CD14-positive monocyte (primary cell): ENCODE measurements at regions not wholly inside any gene's neighbourhood (a gene's known extent, or its start where the extent isn't known, plus 50 kb on each side); places are given as distances from the start of the nearest gene placed in this dataset.

ENCODE experiments used
- DNase-seq, 3 donors: peaks; one replicate each; pipeline ENCODE4 v3.0.0-alpha.2; 2011 to 2022
- H2AFZ ChIP-seq: 2 replicates; pipeline ENCODE4 v1.6.0; 2012; ENCODE audit warnings: mild to moderate bottlenecking, low read depth, low read length, inconsistent platforms; ENCODE audit not compliant: insufficient read depth, poor library complexity, severe bottlenecking
- H3K27ac ChIP-seq, 2 donors: 1 replicate in 1 of 2; 2 replicates in 1 of 2; pipeline ENCODE4 v1.5.1; 2012 to 2013; ENCODE audit warnings: low read length in 2 of 2, control low read depth in 1 of 2, inconsistent platforms in 1 of 2, low read depth in 1 of 2, mild to moderate bottlenecking in 1 of 2
- H3K27me3 ChIP-seq, 2 donors: one replicate each; pipeline versions ENCODE4 v1.6.0 to v1.6.1; 2011 to 2013; ENCODE audit warnings: low read length in 2 of 2; ENCODE audit not compliant: control insufficient read depth in 2 of 2, insufficient read depth in 2 of 2
- H3K36me3 ChIP-seq, 2 donors: replicated peaks in 1 of 2; 1 replicate in 1 of 2; 2 replicates in 1 of 2; pipeline versions ENCODE4 v1.5.1 to v1.6.1; 2012 to 2013; ENCODE audit warnings: low read length in 2 of 2, control low read depth in 1 of 2, inconsistent platforms in 1 of 2, mild to moderate bottlenecking in 1 of 2; ENCODE audit not compliant: insufficient read depth in 2 of 2, control insufficient read depth in 1 of 2
- H3K4me1 ChIP-seq, 2 donors: 1 replicate in 1 of 2; 2 replicates in 1 of 2; pipeline versions ENCODE4 v1.5.1 to v1.6.1; 2012 to 2013; ENCODE audit warnings: low read length in 2 of 2, control low read depth in 1 of 2, inconsistent platforms in 1 of 2, mild to moderate bottlenecking in 1 of 2, moderate library complexity in 1 of 2; ENCODE audit not compliant: insufficient read depth in 2 of 2, control insufficient read depth in 1 of 2
- H3K4me2 ChIP-seq: replicated peaks from 2 replicates; pipeline ENCODE3; 2012; ENCODE audit warnings: low read length, moderate library complexity, mild to moderate bottlenecking; ENCODE audit not compliant: poor library complexity, severe bottlenecking; ENCODE audit errors: extremely low read depth
- H3K4me3 ChIP-seq, 3 experiments: fragments of 200-600 bp in 1 of 3; sonication (generic) in 1 of 3; replicated peaks in 1 of 3; 1 replicate in 2 of 3; 2 replicates in 1 of 3; pipeline ENCODE4 v1.5.1; 2011 to 2013; ENCODE audit warnings: low read length in 3 of 3, mild to moderate bottlenecking in 3 of 3, control low read depth in 2 of 3, low read depth in 2 of 3, inconsistent platforms in 1 of 3, moderate library complexity in 1 of 3
- H3K79me2 ChIP-seq: 2 replicates; pipeline ENCODE4 v1.6.0; 2012; ENCODE audit warnings: mild to moderate bottlenecking, control low read depth, inconsistent platforms, low read length, moderate library complexity; ENCODE audit not compliant: insufficient read depth
- H3K9ac ChIP-seq: 2 replicates; pipeline ENCODE4 v1.6.0; 2017; ENCODE audit warnings: low read length, mild to moderate bottlenecking; ENCODE audit not compliant: insufficient read depth, poor library complexity, severe bottlenecking
- H3K9me3 ChIP-seq, 2 donors: replicated peaks in 1 of 2; 1 replicate in 1 of 2; 2 replicates in 1 of 2; pipeline versions ENCODE4 v1.5.1 to v1.6.1; 2012 to 2013; ENCODE audit warnings: low read length in 2 of 2, control low read depth in 1 of 2; ENCODE audit not compliant: control insufficient read depth in 1 of 2, insufficient read depth in 1 of 2
- H4K20me1 ChIP-seq: 2 replicates; pipeline ENCODE4 v1.6.0; 2012; ENCODE audit warnings: mild to moderate bottlenecking, low read length, control low read depth, moderate library complexity; ENCODE audit not compliant: insufficient read depth
- H3K27ac Mint-ChIP-seq, 7 donors: one replicate each; pipeline ENCODE4 v1.8.0; 2020; ENCODE audit warnings: mild to moderate bottlenecking in 7 of 7, mixed read lengths in 7 of 7, moderate library complexity in 6 of 7, inconsistent platforms in 2 of 7
- H3K27me3 Mint-ChIP-seq, 3 donors: one replicate each; pipeline ENCODE4 v1.8.0; 2021 to 2022; ENCODE audit warnings: low read depth in 3 of 3, mild to moderate bottlenecking in 3 of 3, mixed read lengths in 3 of 3, moderate library complexity in 3 of 3, inconsistent platforms in 1 of 3
- H3K36me3 Mint-ChIP-seq, 2 donors: one replicate each; pipeline ENCODE4 v1.8.0; 2020; ENCODE audit warnings: mixed read lengths in 2 of 2, inconsistent platforms in 1 of 2, mild to moderate bottlenecking in 1 of 2
- H3K4me1 Mint-ChIP-seq: one replicate; pipeline ENCODE4 v1.8.0; 2020; ENCODE audit warnings: mild to moderate bottlenecking, mixed read lengths
- H3K4me3 Mint-ChIP-seq, 2 donors: one replicate each; pipeline ENCODE4 v1.8.0; 2020; ENCODE audit warnings: mild to moderate bottlenecking in 2 of 2, mixed read lengths in 2 of 2, moderate library complexity in 1 of 2
- H3K9me3 Mint-ChIP-seq, 7 donors: one replicate each; pipeline ENCODE4 v1.8.0; 2020 to 2022; ENCODE audit warnings: mixed read lengths in 7 of 7, mild to moderate bottlenecking in 6 of 7, moderate library complexity in 6 of 7, inconsistent platforms in 2 of 7
- CTCF ChIP-seq: fragments of 200-600 bp; IDR thresholded peaks from one replicate; pipeline ENCODE4 v1.8.0; 2022; ENCODE audit warnings: antibody characterized with exemption, mild to moderate bottlenecking
- WGBS: methylation state at CpG from one replicate; pipeline ENCODE4 v1.1.5; 2013; ENCODE audit warnings: missing lambda C conversion rate; ENCODE audit not compliant: insufficient coverage; 5-methylcytosine and 5-hydroxymethylcytosine counted together
- intact Hi-C, 2 donors: fragments of 100-400 bp; cut with micrococcal nuclease; formaldehyde crosslinking; loops; one replicate each; pipeline versions ENCODE4 v1.15.0 to v1.15.1; 2023

GRCh38 chrX:40423299-40423698 is 157.5 kb upstream of the ATP6AP2 start:
- H3K27me3 Mint-ChIP-seq, result peaks cover 0 to 3% (median 2%) of the 10 kb centered on the region in 3 donors
- no peak overlapping the region for H3K4me3 ChIP-seq

GRCh38 chrX:40422021-40422420 is 158.7 kb upstream of the ATP6AP2 start:
- Histone ChIP-seq H3K79me2 (no peaks in the 10 kb centered on the region), H2AFZ (no peak overlapping the region), H3K27ac (no peak overlapping the region), H3K9me3 (no peaks in the 10 kb centered on the region), H3K36me3 (no peaks in the 10 kb centered on the region), H3K4me2 (no peak overlapping the region), H3K27me3 (no peaks in the 10 kb centered on the region), H3K4me3 (no peak overlapping the region), H4K20me1 (no peaks in the 10 kb centered on the region), H3K4me1 (peaks cover 25 to 36% of the 10 kb centered on the region in 2 donors), H3K9ac (no peak overlapping the region)
- Mint-ChIP-seq H3K36me3 (no peaks in the 10 kb centered on the region), H3K9me3 (peaks cover 0 to 6% (median 2%) of the 10 kb centered on the region in 7 donors), H3K4me1 (peaks cover 27% of the 10 kb centered on the region), H3K27me3 (peaks cover 2 to 3% (median 2%) of the 10 kb centered on the region in 3 donors), H3K4me3 (no peak overlapping the region), H3K27ac (no peak overlapping the region)
- WGBS, result no CpG with 5 or more reads among the region's 2 CpGs
- intact Hi-C loops, result no loop called here
- DNase-seq, result no peak
- no peak for TF ChIP-seq CTCF

More at GRCh38 chrX:40423299-40423698, 157.5 kb upstream of the ATP6AP2 start:
- peaks cover 20% of the 10 kb centered on the region for H3K4me1 Mint-ChIP-seq
- Histone ChIP-seq H3K36me3 (no peaks in the 10 kb centered on the region), H3K27me3 (no peaks in the 10 kb centered on the region), H3K79me2 (no peaks in the 10 kb centered on the region), H4K20me1 (no peaks in the 10 kb centered on the region), H2AFZ (no peak overlapping the region), H3K27ac (no peak overlapping the region), H3K4me2 (no peak overlapping the region), H3K4me1 (peaks cover 22 to 31% of the 10 kb centered on the region in 2 donors), H3K9me3 (peaks cover under 1 to 4% of the 10 kb centered on the region in 2 donors), H3K9ac (no peak overlapping the region)
- intact Hi-C loops, result no loop called here
- no peaks in the 10 kb centered on the region for H3K36me3 Mint-ChIP-seq
- TF ChIP-seq CTCF, result no peak
- DNase-seq, result no peak
- H3K9me3 Mint-ChIP-seq, result peaks cover 0 to 15% (median 2%) of the 10 kb centered on the region in 7 donors
- H3K27ac Mint-ChIP-seq, result no peak overlapping the region
- WGBS, result no CpG with 5 or more reads among the region's 3 CpGs
- H3K4me3 Mint-ChIP-seq, result no peak overlapping the region
